OCI-LY1 (cell line): ENCODE measurements at regions not wholly inside any gene's neighbourhood (a gene's known extent, or its start where the extent isn't known, plus 50 kb on each side); places are given as distances from the start of the nearest gene placed in this dataset.

ENCODE experiments used
- H2AFZ ChIP-seq: fragments of 200-600 bp; sonication (generic), shearing (Covaris generic); 2 replicates; pipeline ENCODE4 v1.6.0; 2014; ENCODE audit warnings: antibody characterized with exemption, mild to moderate bottlenecking, low read length
- H3F3A ChIP-seq: fragments of 200-600 bp; sonication (generic), shearing (Covaris generic); 2 replicates; pipeline ENCODE4 v1.6.0; 2014; ENCODE audit warnings: mild to moderate bottlenecking, antibody characterized with exemption, low read length, moderate library complexity; ENCODE audit not compliant: insufficient read depth
- H3K27ac ChIP-seq: fragments of 200-600 bp; sonication (generic); 2 replicates; pipeline ENCODE4 v1.5.1; 2014; ENCODE audit warnings: low read length, mixed run types, mild to moderate bottlenecking, low read depth; ENCODE audit not compliant: poor library complexity, severe bottlenecking
- H3K27me3 ChIP-seq: fragments of 200-600 bp; sonication (generic); 2 replicates; pipeline ENCODE4 v1.6.0; 2014; ENCODE audit warnings: antibody characterized with exemption, mild to moderate bottlenecking, low read length, moderate library complexity; ENCODE audit not compliant: insufficient read depth
- H3K36me3 ChIP-seq: fragments of 200-600 bp; sonication (generic); 2 replicates; pipeline ENCODE4 v1.6.1; 2014; ENCODE audit warnings: mild to moderate bottlenecking, antibody characterized with exemption, low read length, moderate library complexity, mixed read lengths; ENCODE audit not compliant: insufficient read depth
- H3K4me1 ChIP-seq: fragments of 200-600 bp; sonication (generic); 2 replicates; pipeline ENCODE4 v1.5.1; 2014; ENCODE audit warnings: mild to moderate bottlenecking, low read length, moderate library complexity; ENCODE audit not compliant: insufficient read depth, severe bottlenecking
- H3K4me2 ChIP-seq: fragments of 200-600 bp; sonication (generic), shearing (Covaris generic); 2 replicates; pipeline ENCODE4 v1.6.1; 2014; ENCODE audit warnings: low read length
- H3K4me3 ChIP-seq: fragments of 200-600 bp; sonication (generic); 2 replicates; pipeline ENCODE4 v1.5.1; 2014; ENCODE audit warnings: low read length, low read depth, mild to moderate bottlenecking, mixed read lengths; ENCODE audit not compliant: poor library complexity, severe bottlenecking
- H3K79me2 ChIP-seq: fragments of 200-600 bp; shearing (Covaris generic); 2 replicates; pipeline ENCODE4 v1.6.1; 2016; ENCODE audit warnings: mixed run types, low read length, mixed read lengths; ENCODE audit not compliant: insufficient read depth
- H3K9ac ChIP-seq: fragments of 200-600 bp; sonication (generic), shearing (Covaris generic); 2 replicates; pipeline ENCODE4 v1.6.1; 2014; ENCODE audit warnings: mild to moderate bottlenecking, low read length, mixed read lengths
- H3K9me2 ChIP-seq: fragments of 200-600 bp; sonication (generic), shearing (Covaris generic); 2 replicates; pipeline ENCODE4 v1.6.1; 2014; ENCODE audit warnings: low read depth, mild to moderate bottlenecking, low read length, mixed read lengths
- H3K9me3 ChIP-seq: fragments of 200-600 bp; shearing (Covaris generic); 2 replicates; pipeline ENCODE4 v1.6.1; 2014; ENCODE audit warnings: low read length, mixed read lengths
- H4K20me1 ChIP-seq: fragments of 200-600 bp; sonication (generic), shearing (Covaris generic); 2 replicates; pipeline ENCODE4 v1.6.0; 2016; ENCODE audit warnings: mild to moderate bottlenecking, low read length; ENCODE audit not compliant: insufficient read depth
- CTCF ChIP-seq: fragments of 200-600 bp; sonication (generic), shearing (Covaris generic); IDR thresholded peaks from 2 replicates; pipeline ENCODE4 v1.5.1; 2017; ENCODE audit warnings: mild to moderate bottlenecking, antibody characterized with exemption, low read length, moderate library complexity, mixed read lengths
- EZH2 ChIP-seq: fragments of 200-600 bp; sonication (generic), shearing (Covaris generic); IDR thresholded peaks from 2 replicates; pipeline ENCODE4 v1.8.0; 2017; ENCODE audit warnings: borderline replicate concordance, mixed run types, mild to moderate bottlenecking, antibody characterized with exemption, low read length, moderate library complexity, mixed read lengths

GRCh38 chr5:13519131-13519530, 425.4 kb downstream of the DNAH5 start:
- no peak overlapping the region for H2AFZ ChIP-seq
- no peak overlapping the region for H3K4me3 ChIP-seq
- H3K9me3 ChIP-seq: no peaks in the 10 kb centered on the region
- H3K27me3 ChIP-seq: no peaks in the 10 kb centered on the region
- no peaks in the 10 kb centered on the region for H3K9me2 ChIP-seq
- TF ChIP-seq CTCF (no peak), EZH2 (no peak)
- H3K79me2 ChIP-seq: no peaks in the 10 kb centered on the region
- H3K4me1 ChIP-seq: no peaks in the 10 kb centered on the region
- H3K4me2 ChIP-seq: no peak overlapping the region
- H3K36me3 ChIP-seq: no peaks in the 10 kb centered on the region
- no peaks in the 10 kb centered on the region for H4K20me1 ChIP-seq
- no peak overlapping the region for H3K27ac ChIP-seq
- H3F3A ChIP-seq: no peaks in the 10 kb centered on the region
- no peak overlapping the region for H3K9ac ChIP-seq

GRCh38 chr5:13516195-13516594, 428.3 kb downstream of the DNAH5 start:
- Histone ChIP-seq H3K27ac (no peak overlapping the region), H3K4me1 (no peaks in the 10 kb centered on the region), H4K20me1 (no peaks in the 10 kb centered on the region), H3K27me3 (no peaks in the 10 kb centered on the region), H3K9me3 (no peaks in the 10 kb centered on the region), H3K9me2 (no peaks in the 10 kb centered on the region), H3K36me3 (no peaks in the 10 kb centered on the region), H2AFZ (no peak overlapping the region), H3K79me2 (no peaks in the 10 kb centered on the region), H3K4me2 (no peak overlapping the region), H3K9ac (no peak overlapping the region), H3F3A (no peaks in the 10 kb centered on the region), H3K4me3 (no peak overlapping the region)
- TF ChIP-seq EZH2 (no peak), CTCF (no peak)

GRCh38 chr5:13511442-13511841, 433.0 kb downstream of the DNAH5 start:
- no peak overlapping the region for H3K27ac ChIP-seq
- H3K9me2 ChIP-seq: no peaks in the 10 kb centered on the region
- H3K9ac ChIP-seq: no peak overlapping the region
- no peak for TF ChIP-seq CTCF
- no peak for TF ChIP-seq EZH2
- no peaks in the 10 kb centered on the region for H3K79me2 ChIP-seq
- H3K4me3 ChIP-seq: no peak overlapping the region
- H3K4me2 ChIP-seq: no peak overlapping the region
- H3F3A ChIP-seq: no peaks in the 10 kb centered on the region
- H3K9me3 ChIP-seq: no peaks in the 10 kb centered on the region
- H4K20me1 ChIP-seq: no peaks in the 10 kb centered on the region
- no peaks in the 10 kb centered on the region for H3K27me3 ChIP-seq
- H3K4me1 ChIP-seq: no peaks in the 10 kb centered on the region
- no peaks in the 10 kb centered on the region for H3K36me3 ChIP-seq
- no peak overlapping the region for H2AFZ ChIP-seq
